GM23338 (cell line): ENCODE measurements at regions not wholly inside any gene's neighbourhood (a gene's known extent, or its start where the extent isn't known, plus 50 kb on each side); places are given as distances from the start of the nearest gene placed in this dataset.

Source experiments
- CREB1 ChIP-seq: fragments of 250-450 bp; sonication (Bioruptor Pico); IDR thresholded peaks from 2 replicates; pipeline ENCODE4 v1.5.0; 2020; ENCODE audit warnings: low read depth, mild to moderate bottlenecking, moderate library complexity
- EZH2 ChIP-seq: fragments of 200-600 bp; sonication (generic); IDR thresholded peaks from one replicate; pipeline ENCODE4 v1.8.0; 2017; ENCODE audit warnings: antibody characterized with exemption, mild to moderate bottlenecking, low read depth; ENCODE audit not compliant: unreplicated experiment
- EZH2phosphoT487 ChIP-seq: fragments of 200-600 bp; sonication (generic); IDR thresholded peaks from one replicate; pipeline ENCODE4 v1.8.1; 2018; ENCODE audit warnings: antibody characterized with exemption; ENCODE audit not compliant: unreplicated experiment
- JUNB ChIP-seq: IDR thresholded peaks from one replicate; pipeline ENCODE4 v1.6.1; 2016; ENCODE audit warnings: antibody characterized with exemption; ENCODE audit not compliant: unreplicated experiment
- POLR2AphosphoS5 ChIP-seq: IDR thresholded peaks from 2 replicates; pipeline ENCODE4 v1.6.1; 2016; ENCODE audit warnings: antibody characterized with exemption, low read depth
- REST ChIP-seq: IDR thresholded peaks from one replicate; pipeline ENCODE4 v1.6.1; 2018; ENCODE audit warnings: antibody characterized with exemption; ENCODE audit not compliant: unreplicated experiment
- TF ChIP-seq, protein P1 (sequence below), 2 experiments: fragments of 200-600 bp in 1 of 2; sonication (generic) in 1 of 2; conservative IDR thresholded peaks; 2 replicates each; pipeline versions ENCODE4 v1.5.1 to v1.6.1; 2016 to 2017; ENCODE audit warnings: antibody characterized with exemption in 2 of 2, low read depth in 2 of 2, mild to moderate bottlenecking in 2 of 2, moderate library complexity in 1 of 2
- TF ChIP-seq, protein P2 (sequence below): IDR thresholded peaks from 2 replicates; pipeline ENCODE4 v1.6.1; 2016; ENCODE audit warnings: antibody characterized with exemption
- TF ChIP-seq, protein P3 (sequence below): fragments of 250-450 bp; sonication (Bioruptor Pico); IDR thresholded peaks from 2 replicates; pipeline ENCODE4 v1.5.0; 2020; ENCODE audit warnings: mild to moderate bottlenecking, moderate library complexity

DNA sequence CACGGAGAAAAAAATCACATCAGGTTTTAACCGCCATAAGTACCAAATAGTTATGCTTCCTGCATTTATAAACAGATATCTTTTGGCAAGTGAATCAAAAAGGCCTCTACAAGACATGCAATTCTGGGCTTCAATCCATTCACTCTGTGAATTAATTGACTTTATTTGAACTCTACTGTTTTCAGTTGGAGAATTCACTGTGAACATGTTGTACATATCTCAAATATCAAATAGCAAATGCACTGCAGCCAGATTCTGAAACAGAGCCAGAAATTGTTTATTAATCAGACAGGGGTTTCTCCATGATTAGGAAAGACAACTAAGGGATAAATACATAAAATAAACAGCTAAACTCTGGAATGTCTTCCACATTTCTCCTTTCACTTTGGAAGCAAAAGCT lies 445.4 kb upstream of the NFIA start:
- TF ChIP-seq EZH2 (no peak), POLR2AphosphoS5 (no peak), JUNB (no peak), EZH2phosphoT487 (no peak), REST (no peak), CREB1 (CRISPR knock-in tag) (no peak)
- TF ChIP-seq, protein P1, sequence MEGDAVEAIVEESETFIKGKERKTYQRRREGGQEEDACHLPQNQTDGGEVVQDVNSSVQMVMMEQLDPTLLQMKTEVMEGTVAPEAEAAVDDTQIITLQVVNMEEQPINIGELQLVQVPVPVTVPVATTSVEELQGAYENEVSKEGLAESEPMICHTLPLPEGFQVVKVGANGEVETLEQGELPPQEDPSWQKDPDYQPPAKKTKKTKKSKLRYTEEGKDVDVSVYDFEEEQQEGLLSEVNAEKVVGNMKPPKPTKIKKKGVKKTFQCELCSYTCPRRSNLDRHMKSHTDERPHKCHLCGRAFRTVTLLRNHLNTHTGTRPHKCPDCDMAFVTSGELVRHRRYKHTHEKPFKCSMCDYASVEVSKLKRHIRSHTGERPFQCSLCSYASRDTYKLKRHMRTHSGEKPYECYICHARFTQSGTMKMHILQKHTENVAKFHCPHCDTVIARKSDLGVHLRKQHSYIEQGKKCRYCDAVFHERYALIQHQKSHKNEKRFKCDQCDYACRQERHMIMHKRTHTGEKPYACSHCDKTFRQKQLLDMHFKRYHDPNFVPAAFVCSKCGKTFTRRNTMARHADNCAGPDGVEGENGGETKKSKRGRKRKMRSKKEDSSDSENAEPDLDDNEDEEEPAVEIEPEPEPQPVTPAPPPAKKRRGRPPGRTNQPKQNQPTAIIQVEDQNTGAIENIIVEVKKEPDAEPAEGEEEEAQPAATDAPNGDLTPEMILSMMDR (conservative IDR thresholded peaks at IDR 0.05; ENCODE audit: low read depth in 2 of 2): no peak
- TF ChIP-seq, protein P2, sequence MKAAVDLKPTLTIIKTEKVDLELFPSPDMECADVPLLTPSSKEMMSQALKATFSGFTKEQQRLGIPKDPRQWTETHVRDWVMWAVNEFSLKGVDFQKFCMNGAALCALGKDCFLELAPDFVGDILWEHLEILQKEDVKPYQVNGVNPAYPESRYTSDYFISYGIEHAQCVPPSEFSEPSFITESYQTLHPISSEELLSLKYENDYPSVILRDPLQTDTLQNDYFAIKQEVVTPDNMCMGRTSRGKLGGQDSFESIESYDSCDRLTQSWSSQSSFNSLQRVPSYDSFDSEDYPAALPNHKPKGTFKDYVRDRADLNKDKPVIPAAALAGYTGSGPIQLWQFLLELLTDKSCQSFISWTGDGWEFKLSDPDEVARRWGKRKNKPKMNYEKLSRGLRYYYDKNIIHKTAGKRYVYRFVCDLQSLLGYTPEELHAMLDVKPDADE: no peak
- TF ChIP-seq, protein P3, sequence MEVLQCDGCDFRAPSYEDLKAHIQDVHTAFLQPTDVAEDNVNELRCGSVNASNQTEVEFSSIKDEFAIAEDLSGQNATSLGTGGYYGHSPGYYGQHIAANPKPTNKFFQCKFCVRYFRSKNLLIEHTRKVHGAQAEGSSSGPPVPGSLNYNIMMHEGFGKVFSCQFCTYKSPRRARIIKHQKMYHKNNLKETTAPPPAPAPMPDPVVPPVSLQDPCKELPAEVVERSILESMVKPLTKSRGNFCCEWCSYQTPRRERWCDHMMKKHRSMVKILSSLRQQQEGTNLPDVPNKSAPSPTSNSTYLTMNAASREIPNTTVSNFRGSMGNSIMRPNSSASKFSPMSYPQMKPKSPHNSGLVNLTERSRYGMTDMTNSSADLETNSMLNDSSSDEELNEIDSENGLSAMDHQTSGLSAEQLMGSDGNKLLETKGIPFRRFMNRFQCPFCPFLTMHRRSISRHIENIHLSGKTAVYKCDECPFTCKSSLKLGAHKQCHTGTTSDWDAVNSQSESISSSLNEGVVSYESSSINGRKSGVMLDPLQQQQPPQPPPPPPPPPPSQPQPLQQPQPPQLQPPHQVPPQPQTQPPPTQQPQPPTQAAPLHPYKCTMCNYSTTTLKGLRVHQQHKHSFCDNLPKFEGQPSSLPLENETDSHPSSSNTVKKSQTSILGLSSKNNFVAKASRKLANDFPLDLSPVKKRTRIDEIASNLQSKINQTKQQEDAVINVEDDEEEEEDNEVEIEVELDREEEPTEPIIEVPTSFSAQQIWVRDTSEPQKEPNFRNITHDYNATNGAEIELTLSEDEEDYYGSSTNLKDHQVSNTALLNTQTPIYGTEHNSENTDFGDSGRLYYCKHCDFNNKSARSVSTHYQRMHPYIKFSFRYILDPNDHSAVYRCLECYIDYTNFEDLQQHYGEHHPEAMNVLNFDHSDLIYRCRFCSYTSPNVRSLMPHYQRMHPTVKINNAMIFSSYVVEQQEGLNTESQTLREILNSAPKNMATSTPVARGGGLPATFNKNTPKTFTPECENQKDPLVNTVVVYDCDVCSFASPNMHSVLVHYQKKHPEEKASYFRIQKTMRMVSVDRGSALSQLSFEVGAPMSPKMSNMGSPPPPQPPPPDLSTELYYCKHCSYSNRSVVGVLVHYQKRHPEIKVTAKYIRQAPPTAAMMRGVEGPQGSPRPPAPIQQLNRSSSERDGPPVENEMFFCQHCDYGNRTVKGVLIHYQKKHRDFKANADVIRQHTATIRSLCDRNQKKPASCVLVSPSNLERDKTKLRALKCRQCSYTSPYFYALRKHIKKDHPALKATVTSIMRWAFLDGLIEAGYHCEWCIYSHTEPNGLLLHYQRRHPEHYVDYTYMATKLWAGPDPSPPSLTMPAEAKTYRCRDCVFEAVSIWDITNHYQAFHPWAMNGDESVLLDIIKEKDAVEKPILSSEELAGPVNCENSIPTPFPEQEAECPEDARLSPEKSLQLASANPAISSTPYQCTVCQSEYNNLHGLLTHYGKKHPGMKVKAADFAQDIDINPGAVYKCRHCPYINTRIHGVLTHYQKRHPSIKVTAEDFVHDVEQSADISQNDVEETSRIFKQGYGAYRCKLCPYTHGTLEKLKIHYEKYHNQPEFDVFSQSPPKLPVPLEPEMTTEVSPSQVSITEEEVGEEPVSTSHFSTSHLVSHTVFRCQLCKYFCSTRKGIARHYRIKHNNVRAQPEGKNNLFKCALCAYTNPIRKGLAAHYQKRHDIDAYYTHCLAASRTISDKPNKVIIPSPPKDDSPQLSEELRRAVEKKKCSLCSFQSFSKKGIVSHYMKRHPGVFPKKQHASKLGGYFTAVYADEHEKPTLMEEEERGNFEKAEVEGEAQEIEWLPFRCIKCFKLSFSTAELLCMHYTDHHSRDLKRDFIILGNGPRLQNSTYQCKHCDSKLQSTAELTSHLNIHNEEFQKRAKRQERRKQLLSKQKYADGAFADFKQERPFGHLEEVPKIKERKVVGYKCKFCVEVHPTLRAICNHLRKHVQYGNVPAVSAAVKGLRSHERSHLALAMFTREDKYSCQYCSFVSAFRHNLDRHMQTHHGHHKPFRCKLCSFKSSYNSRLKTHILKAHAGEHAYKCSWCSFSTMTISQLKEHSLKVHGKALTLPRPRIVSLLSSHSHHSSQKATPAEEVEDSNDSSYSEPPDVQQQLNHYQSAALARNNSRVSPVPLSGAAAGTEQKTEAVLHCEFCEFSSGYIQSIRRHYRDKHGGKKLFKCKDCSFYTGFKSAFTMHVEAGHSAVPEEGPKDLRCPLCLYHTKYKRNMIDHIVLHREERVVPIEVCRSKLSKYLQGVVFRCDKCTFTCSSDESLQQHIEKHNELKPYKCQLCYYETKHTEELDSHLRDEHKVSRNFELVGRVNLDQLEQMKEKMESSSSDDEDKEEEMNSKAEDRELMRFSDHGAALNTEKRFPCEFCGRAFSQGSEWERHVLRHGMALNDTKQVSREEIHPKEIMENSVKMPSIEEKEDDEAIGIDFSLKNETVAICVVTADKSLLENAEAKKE (CRISPR knock-in tag): no peak
